HCT116 (cell line): ENCODE measurements at regions not wholly inside any gene's neighbourhood (a gene's known extent, or its start where the extent isn't known, plus 50 kb on each side); places are given as distances from the start of the nearest gene placed in this dataset.

Experiments used
- ATAC-seq: fragments of 200-7000 bp; cut with Tn5 transposase; 2 replicates; pipeline ENCODE4 v1.9.1; 2020; ENCODE audit warnings: mild to moderate bottlenecking, moderate library complexity
- BruUV-seq: library from RNA; stranded (reverse); fragments of 400-500 nt; replicated peaks from 2 replicates; lab custom pipeline; 2021; lab: Mats Ljungman, UMichigan
- CTCF ChIA-PET: fragments of 300-600 bp; sonication (Branson Sonifier 250); formaldehyde crosslinking; loops from one replicate; lab custom pipeline; 2021; ENCODE audit warnings: antibody characterized with exemption; lab: Charles Lee
- POLR2A ChIA-PET: fragments of 300-600, 350-600 bp; sonication (Branson Sonifier 250); formaldehyde crosslinking; loops from one replicate; lab custom pipeline; 2021; ENCODE audit warnings: antibody characterized with exemption; lab: Charles Lee
- RAD21 ChIA-PET, 2 experiments: fragments of 300-600 bp; sonication (Branson Sonifier 250); formaldehyde crosslinking; loops; one replicate each; lab custom pipeline; 2023; ENCODE audit warnings: low total read pairs in 2 of 2; ENCODE audit not compliant: uncharacterized antibody in 2 of 2, unreplicated experiment in 2 of 2, low non-redundant PET in 1 of 2; lab: Charles Lee
- DNase-seq: peaks from one replicate; pipeline ENCODE4 v3.0.0-alpha.2; 2010; ENCODE audit warnings: low read depth, low spot score
- H2AFZ ChIP-seq: fragments of 200-600 bp; shearing (Covaris generic), sonication (generic); 2 replicates; pipeline ENCODE4 v1.6.1; 2017; ENCODE audit warnings: low read depth, mixed run types, mixed read lengths, antibody characterized with exemption, low read length; ENCODE audit not compliant: poor library complexity, severe bottlenecking
- H3K27ac ChIP-seq: 2 replicates; pipeline ENCODE4 v1.5.1; 2012; ENCODE audit warnings: low read depth, low read length
- H3K27me3 ChIP-seq: fragments of 200-600 bp; sonication (generic); 2 replicates; pipeline ENCODE4 v1.6.1; 2016; ENCODE audit warnings: mixed run types, low read length, mixed read lengths; ENCODE audit not compliant: insufficient read depth
- H3K36me3 ChIP-seq, 2 experiments: fragments of 200-500 bp in 1 of 2; fragments of 200-600 bp in 1 of 2; sonication (Bioruptor generic) in 1 of 2; sonication (generic) in 1 of 2; 2 replicates each; pipeline versions ENCODE4 v1.5.1 to v1.6.1; 2014 to 2016; ENCODE audit warnings: low read length in 2 of 2, inconsistent platforms in 1 of 2, mixed read lengths in 1 of 2, mixed run types in 1 of 2; ENCODE audit not compliant: insufficient read depth in 2 of 2, control insufficient read depth in 1 of 2
- H3K4me1 ChIP-seq, 2 experiments: fragments of 200-600 bp in 1 of 2; sonication (generic) in 1 of 2; 2 replicates each; pipeline versions ENCODE4 v1.5.1 to v1.6.1; 2012 to 2017; ENCODE audit warnings: low read length in 2 of 2, inconsistent platforms in 1 of 2, mild to moderate bottlenecking in 1 of 2, mixed read lengths in 1 of 2, mixed run types in 1 of 2, moderate library complexity in 1 of 2; ENCODE audit not compliant: insufficient read depth in 2 of 2, control insufficient read depth in 1 of 2
- H3K4me2 ChIP-seq: fragments of 200-600 bp; sonication (generic); 2 replicates; pipeline ENCODE4 v1.6.1; 2017; ENCODE audit warnings: mixed run types, low read length, mixed read lengths
- H3K4me3 ChIP-seq, 2 experiments: fragments of 200-600 bp in 1 of 2; sonication (generic) in 1 of 2; replicated peaks in 1 of 2; 2 replicates each; pipeline ENCODE4 v1.5.1; 2011 to 2016; ENCODE audit warnings: low read length in 2 of 2, control low read depth in 1 of 2, low read depth in 1 of 2, mild to moderate bottlenecking in 1 of 2, mixed read lengths in 1 of 2, mixed run types in 1 of 2
- H3K79me2 ChIP-seq: fragments of 200-600 bp; sonication (generic); 2 replicates; pipeline ENCODE4 v1.6.1; 2017; ENCODE audit warnings: mild to moderate bottlenecking, mixed run types, low read length, moderate library complexity, mixed read lengths; ENCODE audit not compliant: insufficient read depth
- H3K9ac ChIP-seq: fragments of 200-600 bp; sonication (generic); 2 replicates; pipeline ENCODE4 v1.6.1; 2016; ENCODE audit warnings: low read length, mixed read lengths
- H3K9me2 ChIP-seq: fragments of 200-600 bp; sonication (generic), shearing (Covaris generic); 2 replicates; pipeline ENCODE4 v1.6.1; 2017; ENCODE audit warnings: mixed run types, mild to moderate bottlenecking, moderate library complexity; ENCODE audit not compliant: insufficient read depth
- H3K9me3 ChIP-seq, 2 experiments: fragments of 200-500 bp in 1 of 2; fragments of 200-600 bp in 1 of 2; sonication (Bioruptor generic) in 1 of 2; sonication (generic) in 1 of 2; 2 replicates each; pipeline ENCODE4 v1.6.1; 2014 to 2017; ENCODE audit warnings: low read length in 2 of 2, mixed read lengths in 2 of 2, inconsistent platforms in 1 of 2, low read depth in 1 of 2, mild to moderate bottlenecking in 1 of 2, mixed run types in 1 of 2, moderate library complexity in 1 of 2; ENCODE audit not compliant: control insufficient read depth in 1 of 2, insufficient read depth in 1 of 2
- H4K20me1 ChIP-seq: fragments of 200-600 bp; sonication (generic), shearing (Covaris generic); 2 replicates; pipeline ENCODE4 v1.6.1; 2017; ENCODE audit warnings: mixed run types, mild to moderate bottlenecking, moderate library complexity; ENCODE audit not compliant: insufficient read depth
- CTCF ChIP-seq, 3 experiments: fragments of 200-600 bp in 1 of 3; sonication (generic) in 1 of 3; IDR thresholded peaks in 2 of 3; conservative IDR thresholded peaks in 1 of 3; 2 replicates each; pipeline ENCODE4 v1.5.1; 2012 to 2017; ENCODE audit warnings: low read depth in 2 of 3, low read length in 2 of 3, antibody characterized with exemption in 1 of 3, borderline replicate concordance in 1 of 3, control low read depth in 1 of 3, mild to moderate bottlenecking in 1 of 3, mixed read lengths in 1 of 3, mixed run types in 1 of 3, moderate library complexity in 1 of 3; ENCODE audit not compliant: insufficient read depth in 1 of 3
- ELF1 ChIP-seq: IDR thresholded peaks from 2 replicates; pipeline ENCODE4 v1.6.1; 2012; ENCODE audit warnings: low read depth, borderline replicate concordance
- EZH2 ChIP-seq: fragments of 200-600 bp; sonication (generic); IDR thresholded peaks from 2 replicates; pipeline ENCODE4 v1.6.1; 2017; ENCODE audit warnings: antibody characterized with exemption, mixed run types
- FOSL1 ChIP-seq: IDR thresholded peaks from 2 replicates; pipeline ENCODE4 v1.6.1; 2012; ENCODE audit warnings: low read depth
- REST ChIP-seq: IDR thresholded peaks from 2 replicates; pipeline ENCODE4 v1.6.1; 2012; ENCODE audit warnings: low read depth
- SIN3A ChIP-seq: IDR thresholded peaks from 2 replicates; pipeline ENCODE4 v1.6.1; 2012; ENCODE audit warnings: low read depth
- SRF ChIP-seq: IDR thresholded peaks from 2 replicates; pipeline ENCODE4 v1.6.1; 2012; ENCODE audit warnings: low read depth
- TCF7L2 ChIP-seq: IDR thresholded peaks from 2 replicates; pipeline ENCODE4 v1.7.0; 2011; ENCODE audit warnings: borderline replicate concordance, inconsistent platforms; ENCODE audit not compliant: insufficient read depth, insufficient read length; ENCODE audit errors: extremely low read depth
- YY1 ChIP-seq: IDR thresholded peaks from 2 replicates; pipeline ENCODE4 v1.6.1; 2011; ENCODE audit warnings: low read length, low read depth, moderate library complexity, mild to moderate bottlenecking; ENCODE audit not compliant: insufficient replicate concordance; ENCODE audit errors: extremely low read depth
- ZBTB33 ChIP-seq: IDR thresholded peaks from 2 replicates; pipeline ENCODE4 v1.6.1; 2011; ENCODE audit warnings: mild to moderate bottlenecking, low read length, moderate library complexity; ENCODE audit not compliant: insufficient replicate concordance; ENCODE audit errors: extremely low read depth
- ZFX ChIP-seq: fragments of 450-650 bp; IDR thresholded peaks from 2 replicates; pipeline ENCODE4 v1.6.1; 2017
- ZNF274 ChIP-seq: fragments of 200-500 bp; sonication (Bioruptor generic); IDR thresholded peaks from 2 replicates; pipeline ENCODE4 v1.6.1; 2014; ENCODE audit warnings: mild to moderate bottlenecking, low read depth, low read length, inconsistent platforms
- intact Hi-C: fragments of 100-400 bp; cut with micrococcal nuclease; formaldehyde crosslinking; loops from 2 replicates; pipeline ENCODE4 v1.10.0; 2022

- ATAC-seq: no peak
- intact Hi-C loops: no loop called here
- Histone ChIP-seq H3K4me1 (peaks cover 13 to 24% of the 10 kb centered on the region in 2 experiments), H2AFZ (no peak overlapping the region), H3K4me2 (no peak overlapping the region), H4K20me1 (no peaks in the 10 kb centered on the region), H3K9me3 (no peaks in the 10 kb centered on the region), H3K9ac (no peak overlapping the region), H3K9me2 (no peaks in the 10 kb centered on the region), H3K27me3 (no peaks in the 10 kb centered on the region), H3K36me3 (no peaks in the 10 kb centered on the region), H3K79me2 (no peaks in the 10 kb centered on the region), H3K4me3 (no peak overlapping the region), H3K27ac (no peak overlapping the region)
- POLR2A ChIA-PET: no interaction called here
- no TSS peak for BruUV-seq
- CTCF ChIA-PET: no interaction called here
- TF ChIP-seq EZH2: no peak
- no peak for TF ChIP-seq ZBTB33
- no peak for TF ChIP-seq TCF7L2
- no peak for TF ChIP-seq SRF
- TF ChIP-seq ELF1: no peak
- TF ChIP-seq FOSL1: no peak
- TF ChIP-seq SIN3A: no peak
- TF ChIP-seq REST: no peak
- TF ChIP-seq YY1: no peak
- TF ChIP-seq CTCF (IDR thresholded peaks at IDR 0.05 in 2 of 3, conservative IDR thresholded peaks at IDR 0.05 in 1 of 3; ENCODE audit: borderline replicate concordance in 1 of 3, insufficient read depth in 1 of 3, low read depth in 2 of 3, low read length in 2 of 3): no peak
- TF ChIP-seq ZNF274: no peak
- TF ChIP-seq ZFX: no peak
- no peak for DNase-seq
- RAD21 ChIA-PET: no interaction called here
Measured at GRCh38 chr1:244160455-244161235, 109.6 kb downstream of the ZBTB18 start.
